GM18511 (cell line): ENCODE measurements at regions not wholly inside any gene's neighbourhood (a gene's known extent, or its start where the extent isn't known, plus 50 kb on each side); places are given as distances from the start of the nearest gene placed in this dataset.
"Not testable (repeated sequence)": the region's sequence is repeated elsewhere in the genome, so short reads cannot be mapped to it uniquely, and the experiment has no call there.

Source experiments
- ATAC-seq: cut with Tn5 transposase; IDR thresholded peaks from one replicate; pipeline ENCODE4 v1.9.1; 2021; ENCODE audit warnings: mild to moderate bottlenecking, moderate library complexity; ENCODE audit not compliant: unreplicated experiment

DNA sequence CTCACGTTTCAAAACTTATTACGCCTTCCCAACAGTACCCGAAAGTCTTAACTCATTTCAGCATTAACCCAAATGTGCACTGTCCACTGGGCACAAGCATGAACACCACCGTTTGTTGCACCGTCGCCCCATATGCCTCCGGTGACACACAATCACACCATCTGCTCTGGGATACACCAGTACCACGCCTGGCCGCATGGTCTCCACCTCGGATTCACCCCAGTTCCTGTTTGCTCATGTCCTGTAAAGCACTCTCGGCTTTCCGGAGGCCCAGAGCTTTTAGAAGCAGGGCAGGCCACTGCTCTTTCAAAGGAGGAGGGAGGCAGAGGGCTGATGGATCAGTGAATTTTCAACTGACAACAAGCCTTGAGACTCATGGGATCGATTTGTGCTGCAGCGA, 1570.0 kb upstream of the DEFB115 start:
- ATAC-seq = no peak

DNA sequence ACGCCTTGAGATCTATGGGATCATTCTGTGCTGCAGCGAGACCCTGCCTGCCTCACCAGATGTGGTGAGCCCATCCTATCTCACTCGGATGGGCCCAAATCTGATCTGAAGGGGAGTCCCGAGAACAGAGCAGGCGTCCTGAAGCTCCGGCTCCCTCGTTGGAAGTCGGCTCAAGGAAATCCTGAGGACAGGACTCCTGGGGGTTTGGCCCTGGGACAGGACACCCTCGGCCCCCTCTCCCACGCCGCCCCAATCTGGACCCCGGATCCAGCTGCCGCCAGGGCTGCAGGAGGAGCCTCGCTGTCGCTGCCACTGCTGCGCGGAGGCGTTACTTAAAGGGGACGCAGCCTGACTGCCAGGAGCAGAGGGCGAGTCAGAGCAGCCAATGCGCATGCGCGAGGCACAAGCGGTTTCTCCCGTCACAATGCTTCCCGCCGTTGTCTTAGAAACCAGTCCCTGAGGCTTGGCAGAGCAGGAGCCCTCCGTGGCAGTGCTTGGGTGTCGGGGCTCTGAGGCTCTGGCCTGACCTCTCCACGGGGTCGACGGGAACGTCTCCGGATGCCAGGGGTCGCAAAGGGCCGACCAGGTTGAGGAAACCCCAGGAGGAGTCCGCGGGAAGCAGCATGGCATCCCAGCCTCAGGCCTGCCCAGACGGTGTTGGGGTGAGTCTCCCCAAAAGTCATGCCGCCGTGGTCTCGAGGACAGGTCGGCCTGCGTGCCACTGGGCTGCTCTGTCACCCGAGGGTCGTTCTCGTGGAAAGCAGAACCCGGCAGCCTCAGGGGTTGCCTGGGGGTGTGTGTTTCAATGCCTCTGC, 1567.8 kb upstream of the DEFB115 start:
- ATAC-seq = no peak

DNA sequence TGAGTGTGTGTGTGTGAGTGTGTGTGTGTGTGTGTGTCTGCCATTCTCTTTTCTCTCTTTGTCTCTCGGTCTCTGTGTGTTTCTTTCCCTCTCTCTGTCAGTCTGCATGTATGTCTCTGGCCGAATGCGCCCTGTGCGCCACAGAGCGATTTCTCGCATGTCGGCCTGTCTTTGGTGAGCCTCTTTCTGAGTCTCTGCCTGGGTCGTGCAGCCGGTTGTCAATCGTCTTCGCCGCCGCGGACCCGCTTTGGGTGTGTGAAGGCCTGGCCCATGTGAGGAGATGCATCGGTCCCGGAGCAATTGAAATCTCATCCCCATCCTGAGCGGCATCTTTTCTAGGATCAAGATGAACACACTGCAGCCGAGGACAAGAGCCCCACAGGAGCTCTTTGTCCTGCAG, 1567.2 kb upstream of the DEFB115 start:
- ATAC-seq = no peak

DNA sequence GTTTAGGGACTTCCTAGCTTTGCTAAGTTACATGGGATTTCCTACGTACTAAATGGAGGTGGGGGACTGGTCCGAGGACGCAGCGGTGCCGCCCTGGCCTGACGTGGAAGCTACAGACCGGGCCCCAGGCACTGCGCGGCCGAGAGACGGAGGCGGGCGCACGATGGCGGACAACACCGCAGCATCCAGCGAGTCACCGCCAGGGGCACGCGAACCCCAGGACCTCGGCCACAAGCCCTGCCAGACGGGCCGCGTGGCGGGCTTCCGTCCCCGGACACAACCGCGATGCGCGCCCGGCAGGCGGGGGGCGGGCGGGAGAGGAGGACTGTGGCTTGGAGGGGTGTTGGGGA, 1516.9 kb upstream of the DEFB115 start:
- ATAC-seq = no peak

DNA sequence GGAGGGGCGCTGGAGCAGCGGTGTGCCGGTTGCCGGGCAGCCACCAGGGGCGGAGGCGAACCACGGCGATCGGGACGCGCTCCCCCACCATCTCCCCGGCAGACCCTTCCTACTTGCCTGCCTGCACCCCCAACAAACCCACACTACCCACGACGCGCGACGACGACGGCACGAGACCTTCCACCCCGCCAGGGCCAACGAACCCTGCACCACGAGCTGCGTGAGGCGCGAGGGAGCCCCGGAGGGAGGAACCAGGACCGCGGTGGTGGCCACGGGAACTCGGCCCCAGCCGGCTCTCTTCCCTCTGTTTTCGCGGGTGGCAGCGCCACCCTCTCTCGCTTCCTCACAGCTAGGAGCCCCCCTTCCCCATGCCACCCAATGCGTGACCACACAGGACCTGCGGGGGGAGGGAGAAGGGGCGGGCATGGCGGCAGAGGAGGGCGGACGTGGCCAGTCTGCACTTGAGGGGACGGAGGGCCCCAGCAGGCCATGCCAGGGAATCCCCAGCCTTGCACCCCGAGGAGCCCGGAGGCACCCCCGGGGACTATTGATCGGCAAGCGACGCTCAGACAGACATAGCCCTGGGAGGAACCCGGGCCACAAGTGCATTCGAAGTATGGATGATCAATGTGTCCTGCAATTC, 1516.4 kb upstream of the DEFB115 start:
- ATAC-seq = no peak

DNA sequence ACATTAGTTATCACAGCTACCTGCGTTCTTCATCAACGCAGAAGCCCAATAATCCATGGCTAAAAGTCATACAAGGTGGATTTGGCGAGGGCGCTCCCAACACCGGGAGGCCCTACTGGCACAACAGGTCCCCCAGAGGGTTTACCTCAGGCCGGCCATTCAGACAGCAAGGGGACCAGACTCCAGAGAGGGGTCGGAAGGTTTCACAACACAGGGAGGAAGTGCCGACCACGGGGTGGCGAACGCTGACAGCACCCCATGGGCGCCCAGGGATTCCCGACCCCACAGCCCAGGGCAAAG, 1515.9 kb upstream of the DEFB115 start:
- no peak for ATAC-seq

DNA sequence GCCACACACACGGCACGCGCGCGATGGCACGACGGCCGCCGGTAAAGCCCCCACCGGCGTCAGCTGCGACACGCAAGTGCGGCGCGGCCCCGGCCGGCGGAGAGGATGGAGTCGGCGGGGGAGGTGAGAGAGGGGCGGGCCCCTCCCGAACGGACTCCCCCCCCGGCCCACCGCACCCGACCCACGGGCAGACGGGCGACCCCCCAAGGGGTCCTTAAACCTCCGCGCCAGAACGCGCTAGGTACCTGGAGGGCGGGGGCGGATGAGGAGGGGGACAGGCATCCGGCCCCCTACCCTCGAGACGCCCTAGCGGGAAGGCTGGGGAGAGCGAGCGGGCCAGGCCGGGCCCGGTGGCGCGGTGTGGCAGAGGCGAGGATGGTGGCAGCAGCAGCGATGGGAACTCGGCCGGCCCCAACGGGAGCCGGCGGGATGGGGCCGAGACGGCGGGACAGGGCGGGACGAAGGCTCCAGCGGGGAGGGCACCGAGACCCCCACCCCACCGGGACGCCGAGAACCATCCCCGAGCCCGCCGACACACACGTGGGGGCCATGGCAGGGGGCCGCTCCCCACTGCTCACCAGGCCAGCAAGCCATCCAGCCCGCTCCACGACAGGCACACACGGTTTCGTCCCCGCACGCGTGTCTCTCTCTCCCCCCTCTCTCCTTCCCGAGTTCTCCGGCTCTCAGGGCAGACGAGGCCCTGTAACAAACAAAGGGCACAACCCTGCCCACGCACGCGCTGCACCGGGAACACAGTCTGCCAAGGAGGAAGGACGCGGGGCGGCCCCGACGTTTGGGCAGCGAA, 1515.4 kb upstream of the DEFB115 start:
- ATAC-seq = no peak

DNA sequence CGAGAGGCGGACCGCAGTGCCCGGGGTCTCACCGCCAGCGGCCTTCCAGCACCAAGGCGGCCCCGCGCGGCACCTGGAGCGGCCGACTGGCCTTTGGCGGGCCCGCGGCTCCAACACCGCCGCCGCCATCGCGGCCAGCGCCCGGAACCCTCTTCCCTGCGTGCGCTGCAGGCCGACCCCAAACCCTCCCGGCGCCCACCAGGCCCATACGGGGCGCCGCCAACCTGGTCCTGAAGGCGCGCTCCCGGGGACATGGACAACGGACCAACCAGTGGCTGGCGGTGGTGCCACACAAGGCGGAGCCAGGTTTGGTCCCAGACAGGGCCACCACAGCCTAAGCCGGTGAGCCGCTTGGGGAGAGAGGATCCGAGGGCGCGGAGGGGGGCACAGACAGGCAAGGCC, 1514.8 kb upstream of the DEFB115 start:
- ATAC-seq = no peak

DNA sequence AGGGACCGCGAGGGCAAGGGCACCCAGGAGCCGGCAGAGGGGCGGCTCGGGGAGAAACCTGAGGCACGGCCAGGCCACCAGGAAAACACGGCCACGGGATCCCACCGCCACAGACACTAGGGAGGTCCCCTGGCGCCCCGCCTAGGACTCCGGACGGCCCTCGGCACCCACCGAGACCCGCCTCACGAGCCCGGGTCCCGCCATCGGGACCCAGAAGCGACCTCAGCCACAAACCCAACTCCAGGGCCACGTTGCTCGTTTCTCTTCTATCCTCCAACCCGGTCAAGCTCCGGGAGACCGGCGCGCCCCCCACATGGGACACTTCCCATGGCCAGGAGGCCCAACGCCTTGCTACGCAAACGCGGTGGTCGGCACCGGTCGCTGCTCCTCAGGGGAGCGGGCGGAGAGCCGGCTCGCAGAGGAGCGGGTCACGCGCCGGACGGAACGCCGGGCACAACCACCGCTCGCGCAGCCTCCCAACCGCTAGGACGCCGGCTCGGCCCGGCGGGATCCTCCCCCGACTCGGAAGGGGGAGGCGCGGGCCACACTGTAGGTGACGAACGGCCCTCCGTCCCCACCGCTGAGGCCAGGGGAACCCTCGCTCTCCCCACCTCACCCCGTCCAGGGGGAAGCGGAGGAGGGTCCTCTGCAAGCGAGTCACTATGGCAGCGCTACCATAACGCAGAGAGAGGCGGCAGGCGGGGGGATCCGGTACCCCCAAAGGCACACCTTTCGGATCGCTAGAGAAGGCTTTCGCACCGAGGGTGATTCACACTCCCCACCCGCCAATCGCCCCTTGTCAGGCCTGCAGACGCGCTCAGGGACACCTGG, 1514.1 kb upstream of the DEFB115 start:
- ATAC-seq = no peak

DNA sequence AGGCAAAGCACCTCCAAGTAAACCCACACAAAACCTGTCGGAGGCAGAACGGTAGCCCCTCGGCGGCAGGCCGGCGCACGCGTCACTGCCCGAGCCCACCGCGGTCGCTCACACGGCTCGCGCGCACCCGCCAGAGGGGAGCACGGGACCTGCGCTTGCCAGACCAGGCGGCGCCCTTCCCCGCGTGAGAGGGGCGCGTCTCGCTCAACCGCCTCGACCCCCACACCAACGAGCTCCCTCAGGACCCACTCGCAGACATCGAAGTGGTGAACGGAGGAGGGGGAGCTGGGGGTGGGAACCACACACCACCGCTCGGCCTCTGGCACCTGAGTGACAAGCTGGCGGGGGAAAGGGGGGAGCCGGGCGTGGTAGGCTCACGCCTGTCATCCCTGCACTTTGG, 1513.4 kb upstream of the DEFB115 start:
- ATAC-seq = no peak

DNA sequence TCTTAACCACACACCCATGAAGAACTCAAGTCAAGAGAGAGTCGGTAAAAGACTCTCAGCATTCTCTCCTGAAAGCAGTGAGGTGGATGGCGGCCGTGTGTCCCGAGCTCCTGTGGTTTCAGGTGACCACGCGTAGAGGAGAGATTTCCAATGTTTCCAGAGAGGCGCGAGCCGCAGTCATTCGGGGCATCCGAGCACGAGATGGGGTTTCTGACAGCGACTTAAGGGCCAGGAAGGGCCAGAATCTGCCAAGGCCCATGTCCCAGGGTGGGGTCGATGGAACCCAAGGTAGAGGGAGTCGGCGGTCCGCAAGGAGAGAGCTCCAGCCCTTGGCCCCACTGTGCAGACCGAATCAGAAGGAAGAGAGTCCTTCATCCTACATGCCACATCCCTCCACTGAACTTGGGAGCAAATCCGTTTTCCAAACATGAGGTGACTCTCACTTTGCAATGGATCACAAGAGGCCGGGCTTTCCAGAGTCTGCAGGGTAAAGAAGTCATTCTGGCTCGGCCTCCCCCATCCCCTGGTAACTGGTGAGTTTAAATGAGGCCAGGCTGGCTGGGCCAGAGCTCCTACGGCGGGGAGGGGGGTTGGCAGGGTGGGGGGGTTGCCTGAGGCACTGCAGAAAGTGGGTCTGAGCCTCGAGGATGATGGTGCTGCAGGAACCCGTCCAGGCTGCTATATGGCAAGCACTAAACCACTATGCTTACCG, 1511.8 kb upstream of the DEFB115 start:
- not testable (repeated sequence) for ATAC-seq

DNA sequence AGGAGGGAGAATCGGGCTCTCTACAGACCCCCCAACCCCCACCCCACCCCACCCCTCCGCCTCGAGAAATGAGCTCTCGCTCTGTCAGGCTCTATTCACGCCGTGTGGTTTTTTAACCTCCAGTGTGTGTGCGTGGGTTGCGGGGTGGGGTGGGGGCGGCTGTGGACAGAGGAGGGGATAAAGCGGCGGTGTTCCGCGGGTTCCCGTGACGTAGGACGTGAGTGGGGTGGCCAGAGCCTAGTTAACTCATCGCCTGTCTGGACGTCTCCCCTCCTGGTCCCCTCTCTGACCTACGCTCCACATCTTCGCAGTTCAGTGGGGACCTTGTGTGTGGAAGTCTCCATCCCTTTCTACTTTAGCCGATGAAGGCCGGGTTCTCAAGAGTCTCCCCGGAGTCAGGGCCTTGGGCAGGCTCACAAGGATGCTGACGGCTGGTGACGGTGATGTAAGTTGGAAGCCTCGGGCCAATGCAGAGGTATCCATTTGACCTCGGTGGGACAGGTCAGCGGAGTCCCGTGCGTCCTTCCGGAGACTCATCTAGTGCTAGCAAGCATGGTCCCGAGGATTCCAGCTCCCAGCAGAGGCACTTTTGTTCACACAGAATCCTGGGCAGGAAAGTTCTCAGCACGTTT, 1507.1 kb upstream of the DEFB115 start:
- no peak for ATAC-seq

DNA sequence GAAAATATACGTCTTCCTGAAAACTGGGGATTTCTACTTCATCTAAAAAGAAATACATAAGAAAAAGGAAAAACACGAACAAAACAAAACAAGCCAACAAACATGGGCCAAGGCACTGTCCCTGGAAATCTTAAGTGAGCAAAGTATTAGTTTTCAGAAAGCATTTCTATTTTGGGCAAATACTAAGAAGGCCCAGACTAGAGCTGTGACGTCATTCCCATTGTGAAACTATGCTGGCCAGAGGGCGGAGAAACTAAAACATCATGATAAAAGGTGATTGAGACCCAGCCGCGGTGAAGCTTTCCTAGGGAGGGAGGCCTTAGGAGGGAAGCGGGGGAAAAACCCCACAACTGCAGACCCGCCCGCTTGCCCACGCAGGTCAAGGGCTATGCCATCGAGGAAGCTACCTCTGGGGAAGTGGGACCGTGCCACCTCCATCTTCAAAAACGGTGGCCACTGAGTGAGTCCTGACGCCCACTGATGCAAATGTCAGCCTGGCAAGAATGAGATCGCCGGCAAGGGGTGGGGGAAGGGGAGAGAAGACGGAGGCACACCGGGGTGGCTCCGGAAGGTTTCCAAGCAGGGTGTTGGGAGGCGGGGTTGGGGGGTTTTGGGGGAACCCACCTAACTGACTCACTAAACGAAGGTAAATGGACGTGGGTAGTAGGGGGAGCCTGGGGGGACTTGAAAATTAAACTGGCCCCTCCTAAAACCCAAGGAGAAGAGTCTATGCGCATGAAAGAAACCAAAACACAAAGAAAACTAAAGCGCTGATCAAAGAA, 1504.6 kb upstream of the DEFB115 start:
- not testable (repeated sequence) for ATAC-seq

DNA sequence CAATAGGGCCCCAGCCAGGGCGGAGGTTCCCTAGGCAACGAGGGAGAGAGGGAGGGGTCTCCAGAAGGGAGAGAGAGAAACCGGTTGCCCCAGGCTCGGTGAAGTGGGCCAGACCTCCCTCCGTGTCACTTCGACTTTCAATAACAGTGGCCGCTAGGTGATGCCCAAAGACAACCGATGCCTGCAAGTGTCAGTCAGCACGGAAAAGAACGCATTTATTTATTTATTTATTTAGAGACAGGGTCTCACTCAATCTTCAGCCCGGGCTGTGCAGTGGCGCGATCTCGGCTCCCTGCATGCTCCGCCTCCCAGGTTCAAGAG, 1504.1 kb upstream of the DEFB115 start:
- not testable (repeated sequence) for ATAC-seq

DNA sequence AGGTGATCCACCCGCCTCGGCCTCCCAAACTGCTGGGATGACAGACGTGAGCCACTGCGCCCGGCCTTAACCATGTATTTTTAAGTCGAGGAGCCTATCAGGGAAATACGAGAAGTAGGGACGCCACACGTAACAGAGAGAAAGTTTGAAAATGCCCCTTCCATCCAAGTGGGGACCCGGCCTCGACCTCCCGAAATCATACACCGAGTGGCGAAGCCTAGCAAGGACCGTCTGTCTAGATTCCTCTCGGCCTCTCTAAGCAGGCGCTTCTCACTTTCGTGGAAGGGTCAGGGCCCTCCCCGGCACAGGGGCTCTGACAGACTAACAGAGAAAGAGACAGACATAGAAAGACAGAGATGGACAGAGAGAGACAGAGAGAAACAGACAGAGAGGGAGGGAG, 1503.6 kb upstream of the DEFB115 start:
- ATAC-seq = not testable (repeated sequence)

DNA sequence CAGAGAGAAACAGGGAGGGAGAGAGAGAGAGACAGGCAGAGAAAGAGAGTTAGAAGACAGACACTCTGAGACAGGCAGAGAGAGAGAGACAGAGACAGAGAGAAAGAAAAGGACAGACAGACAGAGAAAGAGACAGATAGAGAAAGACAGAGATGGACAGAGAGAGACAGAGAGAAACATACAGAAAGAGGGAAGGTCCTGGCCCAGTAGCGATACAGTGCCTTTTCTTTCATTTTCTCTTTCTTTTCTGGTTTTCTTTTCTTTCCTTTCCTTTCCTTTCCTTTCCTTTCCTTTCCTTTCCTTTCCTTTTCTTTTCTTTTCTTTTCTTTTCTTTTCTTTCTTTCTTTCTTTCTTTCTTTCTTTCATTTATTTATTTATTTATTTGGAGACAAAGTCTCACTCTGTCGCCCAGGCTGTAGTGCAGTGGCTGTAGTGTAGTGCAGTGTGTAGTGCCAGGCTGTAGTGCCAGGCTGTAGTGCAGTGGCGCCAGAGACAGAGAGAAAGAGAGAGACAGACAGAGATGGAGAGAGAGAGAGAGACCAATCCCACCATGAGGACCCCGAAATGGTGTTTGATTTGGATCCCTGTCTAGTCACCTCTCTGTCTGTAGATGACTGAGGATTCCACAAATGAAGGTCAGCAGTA, 1501.5 kb upstream of the DEFB115 start:
- ATAC-seq = not testable (repeated sequence)

DNA sequence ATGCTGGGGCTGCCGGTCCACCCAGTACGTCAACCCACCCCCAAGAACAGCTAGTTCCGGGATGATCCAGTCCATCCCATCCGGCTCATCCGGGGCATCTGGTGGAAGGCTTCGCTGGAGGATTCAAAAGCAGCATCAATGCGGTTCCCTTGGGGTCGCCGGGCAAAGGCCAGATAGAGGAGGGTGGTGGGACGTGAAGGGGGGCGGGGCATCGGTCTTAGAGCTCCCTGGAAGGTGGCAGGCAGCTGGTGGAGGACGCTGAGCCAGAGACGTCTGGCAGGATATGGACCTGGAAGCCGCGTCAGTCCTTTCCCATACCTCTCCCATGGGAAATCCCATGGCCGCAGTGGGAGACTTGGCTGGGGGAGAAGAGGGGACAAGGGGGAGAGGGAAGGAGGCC, 1500.8 kb upstream of the DEFB115 start:
- no peak for ATAC-seq

DNA sequence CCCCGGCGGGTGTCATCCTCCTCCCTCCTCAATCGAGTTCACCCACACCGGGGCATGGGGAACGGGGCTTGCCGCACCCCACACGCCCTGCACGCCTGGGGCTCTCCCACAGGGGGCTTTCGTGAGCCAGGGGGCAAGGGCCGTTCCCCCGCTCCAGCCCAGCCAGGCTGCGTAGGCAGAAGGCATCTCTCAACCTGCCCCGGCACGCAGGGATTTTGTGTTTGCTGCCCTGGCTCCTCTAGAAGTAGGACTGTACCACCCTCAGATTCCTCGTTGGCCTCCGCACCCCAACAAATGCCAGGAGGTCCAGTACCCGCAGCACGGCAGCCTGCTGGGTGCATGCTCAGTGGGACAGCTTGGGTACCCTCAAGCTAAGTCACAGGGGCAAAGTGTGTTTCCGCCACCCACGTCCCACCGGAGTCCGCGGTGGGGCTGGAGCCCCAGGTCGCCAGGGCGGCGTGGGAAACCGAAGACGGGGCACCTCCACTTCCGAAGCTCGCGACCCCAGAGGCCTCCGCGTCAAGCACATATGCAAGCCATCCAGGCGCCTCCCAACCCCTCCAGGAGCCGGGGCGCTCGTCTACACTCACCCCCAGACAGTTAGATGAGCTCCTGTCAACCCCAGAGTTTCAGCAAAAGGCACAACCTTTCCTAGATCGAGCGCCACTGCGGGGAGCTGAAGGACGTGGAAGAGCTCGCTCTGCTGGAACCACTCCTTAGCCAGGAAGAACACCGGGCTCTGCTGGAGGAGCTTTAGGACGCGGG, 1495.7 kb upstream of the DEFB115 start:
- not testable (repeated sequence) for ATAC-seq
